Karpas-422 (cell line): ENCODE measurements at regions not wholly inside any gene's neighbourhood (a gene's known extent, or its start where the extent isn't known, plus 50 kb on each side); places are given as distances from the start of the nearest gene placed in this dataset.

Source experiments
- DNase-seq: peaks from one replicate; pipeline ENCODE4 v3.0.0-alpha.2; 2015
- H2AFZ ChIP-seq: fragments of 200-600 bp; sonication (generic); 2 replicates; pipeline ENCODE4 v1.6.1; 2014; ENCODE audit warnings: antibody characterized with exemption, low read length, mixed read lengths
- H3K27ac ChIP-seq: fragments of 200-600 bp; sonication (generic); 2 replicates; pipeline ENCODE4 v1.5.1; 2014; ENCODE audit warnings: mild to moderate bottlenecking, low read length, moderate library complexity
- H3K27me3 ChIP-seq: fragments of 200-600 bp; sonication (generic); 2 replicates; pipeline ENCODE4 v1.6.1; 2014; ENCODE audit warnings: low read length, mixed read lengths
- H3K36me3 ChIP-seq: fragments of 200-600 bp; sonication (generic); 2 replicates; pipeline ENCODE4 v1.6.1; 2014; ENCODE audit warnings: low read length, mixed read lengths; ENCODE audit not compliant: insufficient read depth
- H3K4me1 ChIP-seq: fragments of 200-600 bp; sonication (generic); 2 replicates; pipeline ENCODE4 v1.6.1; 2014; ENCODE audit warnings: mild to moderate bottlenecking, low read length, mixed read lengths
- H3K4me2 ChIP-seq: fragments of 200-600 bp; sonication (generic); 2 replicates; pipeline ENCODE4 v1.6.1; 2014; ENCODE audit warnings: low read length, low read depth, mild to moderate bottlenecking; ENCODE audit not compliant: poor library complexity, severe bottlenecking
- H3K4me3 ChIP-seq: fragments of 200-600 bp; sonication (generic); 2 replicates; pipeline ENCODE4 v1.5.1; 2014; ENCODE audit warnings: mild to moderate bottlenecking, antibody characterized with exemption, low read length, mixed read lengths
- H3K79me2 ChIP-seq: fragments of 200-600 bp; sonication (generic); 2 replicates; pipeline ENCODE4 v1.6.1; 2014; ENCODE audit warnings: mild to moderate bottlenecking, low read length, mixed read lengths
- H3K9ac ChIP-seq: fragments of 200-600 bp; sonication (generic); 2 replicates; pipeline ENCODE4 v1.6.0; 2014; ENCODE audit warnings: low read length
- H3K9me2 ChIP-seq: fragments of 200-600 bp; sonication (generic), shearing (Covaris generic); replicated peaks from 2 replicates; pipeline ENCODE4 v1.6.0; 2014; ENCODE audit warnings: mild to moderate bottlenecking, low read length, moderate library complexity; ENCODE audit not compliant: insufficient read depth
- H3K9me3 ChIP-seq: fragments of 300-700, 200-600 bp; sonication (generic); 2 replicates; pipeline ENCODE4 v1.6.1; 2014; ENCODE audit warnings: low read length, mixed read lengths
- H4K20me1 ChIP-seq: fragments of 200-600 bp; sonication (generic); 2 replicates; pipeline ENCODE4 v1.6.1; 2014; ENCODE audit warnings: mild to moderate bottlenecking, antibody characterized with exemption, low read length, low read depth; ENCODE audit not compliant: insufficient read depth

DNA sequence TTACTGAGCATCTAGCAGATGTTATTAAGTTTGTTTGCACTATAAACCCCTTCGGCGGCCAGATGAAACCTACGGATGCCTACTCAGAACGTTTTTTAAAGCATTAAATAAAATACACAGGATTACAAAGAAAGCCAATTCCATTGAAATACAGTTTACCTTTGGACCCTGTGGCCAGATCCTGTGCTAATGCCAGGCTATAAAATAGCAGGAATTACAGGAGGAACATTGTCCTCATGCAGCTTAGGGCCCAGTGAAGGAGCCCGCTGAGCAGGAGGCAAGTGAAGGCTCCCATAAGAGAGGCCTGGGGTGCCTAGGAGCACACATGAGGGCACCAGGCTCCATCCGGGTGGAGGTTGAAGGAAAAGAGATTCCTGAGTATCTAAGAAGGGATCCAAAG, 310.4 kb downstream of the MTX2 start:
- no peak overlapping the region for H3K4me3 ChIP-seq
- H3K27me3 ChIP-seq = no peaks in the 10 kb centered on the region
- H4K20me1 ChIP-seq = no peaks in the 10 kb centered on the region
- no peak overlapping the region for H3K27ac ChIP-seq
- H3K9me3 ChIP-seq = no peaks in the 10 kb centered on the region
- H3K36me3 ChIP-seq = no peaks in the 10 kb centered on the region
- no peak for DNase-seq
- peaks cover 22% of the 10 kb centered on the region for H3K4me1 ChIP-seq
- H2AFZ ChIP-seq = no peak overlapping the region
- no peak overlapping the region for H3K4me2 ChIP-seq
- no peaks in the 10 kb centered on the region for H3K9me2 ChIP-seq
- no peaks in the 10 kb centered on the region for H3K79me2 ChIP-seq
- no peak overlapping the region for H3K9ac ChIP-seq

DNA sequence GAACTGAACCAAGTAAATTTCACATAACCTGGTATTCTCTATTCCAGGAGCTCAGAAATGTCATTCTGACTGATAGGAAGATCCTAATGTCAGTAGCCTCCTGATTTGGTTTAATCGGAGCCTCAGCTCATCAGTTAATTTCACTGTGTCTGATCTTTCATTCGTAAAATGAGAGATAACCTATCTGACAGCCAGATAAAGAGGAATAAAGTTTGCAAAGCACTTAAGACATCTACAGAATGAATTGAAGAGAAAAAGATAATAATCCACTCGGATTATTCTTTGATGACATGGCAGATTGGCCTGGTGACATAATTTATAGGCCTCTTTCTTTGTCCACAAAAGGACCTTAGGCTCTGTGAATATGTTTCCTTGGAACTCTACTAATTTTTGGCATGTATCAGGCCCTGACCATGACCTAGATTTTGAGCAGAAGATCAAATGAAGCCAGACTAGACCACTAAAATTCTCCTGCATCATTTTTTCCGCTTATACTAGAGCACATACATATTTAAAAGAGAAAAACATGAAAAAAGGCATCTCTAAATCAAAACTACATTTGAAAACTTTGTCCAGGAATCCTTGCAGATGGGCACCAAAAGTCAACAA, 312.4 kb downstream of the MTX2 start:
- H3K9me3 ChIP-seq = no peaks in the 10 kb centered on the region
- DNase-seq = no peak
- no peaks in the 10 kb centered on the region for H3K79me2 ChIP-seq
- H3K27ac ChIP-seq = no peak overlapping the region
- peaks cover 1% of the 10 kb centered on the region for H3K4me1 ChIP-seq
- H3K9me2 ChIP-seq = no peaks in the 10 kb centered on the region
- H3K27me3 ChIP-seq = no peaks in the 10 kb centered on the region
- H3K4me2 ChIP-seq = no peak overlapping the region
- H2AFZ ChIP-seq = no peak overlapping the region
- no peak overlapping the region for H3K4me3 ChIP-seq
- H3K9ac ChIP-seq = no peak overlapping the region
- no peaks in the 10 kb centered on the region for H4K20me1 ChIP-seq
- H3K36me3 ChIP-seq = no peaks in the 10 kb centered on the region

GRCh38 chr2:176582176-176582575, 312.9 kb downstream of the MTX2 start:
- Histone ChIP-seq H3K4me3 (no peak overlapping the region), H2AFZ (no peak overlapping the region), H4K20me1 (no peaks in the 10 kb centered on the region), H3K4me2 (no peak overlapping the region), H3K9me2 (no peaks in the 10 kb centered on the region), H3K27ac (no peak overlapping the region), H3K79me2 (no peaks in the 10 kb centered on the region), H3K9me3 (no peaks in the 10 kb centered on the region), H3K27me3 (no peaks in the 10 kb centered on the region), H3K4me1 (no peaks in the 10 kb centered on the region), H3K9ac (no peak overlapping the region), H3K36me3 (no peaks in the 10 kb centered on the region)
- DNase-seq = no peak

GRCh38 chr2:176582990-176583481, 313.8 kb downstream of the MTX2 start:
- Histone ChIP-seq H3K9me3 (no peaks in the 10 kb centered on the region), H3K27ac (no peak overlapping the region), H3K9ac (no peak overlapping the region), H3K4me2 (no peak overlapping the region), H2AFZ (no peak overlapping the region), H3K4me1 (no peaks in the 10 kb centered on the region), H3K9me2 (no peaks in the 10 kb centered on the region), H3K4me3 (no peak overlapping the region), H3K27me3 (no peaks in the 10 kb centered on the region), H3K36me3 (no peaks in the 10 kb centered on the region), H4K20me1 (no peaks in the 10 kb centered on the region), H3K79me2 (no peaks in the 10 kb centered on the region)
- no peak for DNase-seq

DNA sequence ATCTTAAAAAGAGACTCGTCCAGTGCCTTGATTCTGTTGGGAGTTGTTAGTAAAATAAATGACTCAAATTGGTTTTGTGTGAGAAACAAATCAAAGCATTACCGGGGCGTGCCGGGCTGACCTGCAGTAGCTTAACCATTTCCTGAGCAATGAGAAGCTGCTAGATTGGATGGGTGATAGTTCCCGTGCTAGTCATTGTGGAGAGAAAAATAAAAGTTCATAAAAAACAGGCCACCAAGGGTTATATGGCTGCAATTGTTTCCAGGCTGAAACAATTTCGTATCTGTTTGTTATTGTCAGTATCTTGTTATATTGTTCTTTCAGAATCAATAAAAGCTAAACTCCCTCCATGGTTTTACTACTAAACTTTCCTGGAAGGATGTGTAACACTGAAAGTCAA, 314.4 kb downstream of the MTX2 start:
- Histone ChIP-seq H3K27ac (no peak overlapping the region), H2AFZ (no peak overlapping the region), H3K36me3 (no peaks in the 10 kb centered on the region), H3K9me3 (no peaks in the 10 kb centered on the region), H3K27me3 (no peaks in the 10 kb centered on the region), H3K4me2 (no peak overlapping the region), H3K9me2 (no peaks in the 10 kb centered on the region), H4K20me1 (no peaks in the 10 kb centered on the region), H3K4me1 (no peaks in the 10 kb centered on the region), H3K4me3 (no peak overlapping the region), H3K79me2 (no peaks in the 10 kb centered on the region), H3K9ac (no peak overlapping the region)
- DNase-seq = no peak

DNA sequence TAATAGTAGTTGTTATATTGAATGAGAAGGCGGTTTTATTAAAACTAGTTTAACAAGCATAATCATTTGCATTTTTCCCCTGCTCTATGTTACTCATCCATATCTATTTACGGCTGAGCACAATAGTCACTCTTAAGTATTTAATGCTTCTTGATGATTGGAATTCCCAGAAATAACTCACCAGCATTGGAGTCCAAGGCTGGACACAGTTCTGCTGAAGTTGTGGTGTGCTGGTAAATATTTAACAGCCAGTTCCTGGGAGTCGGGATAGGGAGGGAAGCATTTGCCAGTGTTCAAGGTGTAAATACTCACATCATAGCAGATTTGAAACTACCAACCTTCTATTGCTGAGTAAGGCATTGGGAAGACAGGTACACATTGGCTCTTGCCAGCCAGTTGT, 315.1 kb downstream of the MTX2 start:
- Histone ChIP-seq H3K36me3 (no peaks in the 10 kb centered on the region), H3K27ac (no peak overlapping the region), H4K20me1 (no peaks in the 10 kb centered on the region), H3K4me2 (no peak overlapping the region), H3K4me1 (no peaks in the 10 kb centered on the region), H3K79me2 (no peaks in the 10 kb centered on the region), H3K27me3 (no peaks in the 10 kb centered on the region), H2AFZ (no peak overlapping the region), H3K9me3 (no peaks in the 10 kb centered on the region), H3K4me3 (no peak overlapping the region), H3K9me2 (no peaks in the 10 kb centered on the region), H3K9ac (no peak overlapping the region)
- DNase-seq = no peak

GRCh38 chr2:176585291-176585690, 316.0 kb downstream of the MTX2 start:
- Histone ChIP-seq H3K4me1 (no peaks in the 10 kb centered on the region), H3K27ac (no peak overlapping the region), H3K27me3 (no peaks in the 10 kb centered on the region), H3K9me3 (no peaks in the 10 kb centered on the region), H3K36me3 (no peaks in the 10 kb centered on the region), H3K79me2 (no peaks in the 10 kb centered on the region), H4K20me1 (no peaks in the 10 kb centered on the region), H3K4me3 (no peak overlapping the region), H3K9me2 (no peaks in the 10 kb centered on the region), H3K4me2 (no peak overlapping the region), H3K9ac (no peak overlapping the region), H2AFZ (no peak overlapping the region)
- DNase-seq = no peak

GRCh38 chr2:176585791-176586190, 316.5 kb downstream of the MTX2 start:
- H3K79me2 ChIP-seq = no peaks in the 10 kb centered on the region
- H3K9ac ChIP-seq = no peak overlapping the region
- no peaks in the 10 kb centered on the region for H3K4me1 ChIP-seq
- no peak for DNase-seq
- H3K4me3 ChIP-seq = no peak overlapping the region
- H2AFZ ChIP-seq = no peak overlapping the region
- H3K9me3 ChIP-seq = no peaks in the 10 kb centered on the region
- no peaks in the 10 kb centered on the region for H3K27me3 ChIP-seq
- H3K36me3 ChIP-seq = no peaks in the 10 kb centered on the region
- no peaks in the 10 kb centered on the region for H3K9me2 ChIP-seq
- H3K27ac ChIP-seq = no peak overlapping the region
- H4K20me1 ChIP-seq = no peaks in the 10 kb centered on the region
- no peak overlapping the region for H3K4me2 ChIP-seq

DNA sequence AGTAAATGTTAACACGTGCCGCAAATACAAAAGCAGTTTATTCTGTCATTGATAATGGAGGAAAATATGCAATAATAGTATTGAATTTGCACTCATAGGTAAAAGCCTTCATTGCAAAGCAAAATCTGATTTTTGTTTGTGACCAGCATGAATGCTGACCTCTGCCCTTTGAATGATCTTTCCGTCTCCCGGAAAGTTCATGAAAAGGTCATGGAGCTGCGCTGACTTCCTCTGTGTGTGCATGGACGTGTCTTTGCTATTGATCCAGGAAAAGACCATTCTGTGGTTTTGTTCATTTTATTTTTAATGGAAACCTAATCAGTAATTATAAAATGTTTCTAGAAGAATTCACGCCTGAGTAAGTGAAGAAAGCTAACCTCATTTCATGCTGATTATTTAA, 320.0 kb downstream of the MTX2 start:
- Histone ChIP-seq H3K9me3 (no peaks in the 10 kb centered on the region), H3K27ac (no peak overlapping the region), H3K4me2 (no peak overlapping the region), H3K4me3 (no peak overlapping the region), H3K36me3 (no peaks in the 10 kb centered on the region), H3K4me1 (no peaks in the 10 kb centered on the region), H3K9me2 (no peaks in the 10 kb centered on the region), H2AFZ (no peak overlapping the region), H4K20me1 (no peaks in the 10 kb centered on the region), H3K79me2 (no peaks in the 10 kb centered on the region), H3K27me3 (no peaks in the 10 kb centered on the region), H3K9ac (no peak overlapping the region)
- no peak for DNase-seq
